GM12878 (cell line): ENCODE measurements at regions not wholly inside any gene's neighbourhood (a gene's known extent, or its start where the extent isn't known, plus 50 kb on each side); places are given as distances from the start of the nearest gene placed in this dataset.

ENCODE experiments used
- ATAC-seq: fragments of 200-7000 bp; cut with Tn5 transposase; 3 replicates; pipeline ENCODE4 v1.9.1; 2020; ENCODE audit warnings: mild to moderate bottlenecking, moderate library complexity
- BruUV-seq: library from RNA; stranded (reverse); fragments of 400-500 nt; replicated peaks from 2 replicates; lab custom pipeline; 2021; lab: Mats Ljungman, UMichigan
- CTCF ChIA-PET: fragments of 300-600 bp; sonication (Branson Sonifier 250); formaldehyde crosslinking; extraction: SDS; loops from one replicate; lab custom pipeline; 2021; ENCODE audit warnings: inconsistent platforms; lab: Yijun Ruan, JAX
- POLR2A ChIA-PET: fragments of 350-600 bp; formaldehyde crosslinking; extraction: SDS; loops from one replicate; lab custom pipeline; 2021; ENCODE audit warnings: inconsistent platforms; lab: Charles Lee
- RAD21 ChIA-PET: fragments of 300-600 bp; sonication (Branson Sonifier 250); formaldehyde crosslinking; loops from one replicate; lab custom pipeline; 2023; ENCODE audit warnings: antibody characterized with exemption; ENCODE audit not compliant: unreplicated experiment; lab: Charles Lee
- SMC1A ChIA-PET: fragments of 300-600 bp; sonication (Branson Sonifier 250); formaldehyde crosslinking; loops from one replicate; lab custom pipeline; 2023; ENCODE audit not compliant: unreplicated experiment, uncharacterized antibody; lab: Charles Lee
- DNase-seq: peaks from one replicate; pipeline ENCODE4 v3.0.0-alpha.2; 2011; ENCODE audit warnings: low read depth, low spot score
- FAIRE-seq: peaks from 3 replicates; lab custom pipeline; 2011; peaks lifted over from hg19 to GRCh38; lab: Jason Lieb, UNC
- H2AFZ ChIP-seq: 2 replicates; pipeline ENCODE4 v1.6.0; 2011; ENCODE audit warnings: low read depth, low read length, control low read depth; ENCODE audit not compliant: control insufficient read depth
- H3K27ac ChIP-seq: 2 replicates; pipeline ENCODE4 v1.5.1; 2011; ENCODE audit warnings: control low read depth; ENCODE audit not compliant: control insufficient read depth, insufficient read depth
- H3K27me3 ChIP-seq, 2 experiments: replicated peaks in 1 of 2; 2 replicates each; pipeline versions ENCODE4 v1.6.0 to v1.6.1; 2011; ENCODE audit warnings: low read length in 1 of 2; ENCODE audit not compliant: control insufficient read depth in 2 of 2, insufficient read depth in 2 of 2
- H3K36me3 ChIP-seq, 2 experiments: 2 replicates each; pipeline ENCODE4 v1.5.1; 2011; ENCODE audit warnings: low read length in 1 of 2; ENCODE audit not compliant: control insufficient read depth in 2 of 2, insufficient read depth in 2 of 2
- H3K4me1 ChIP-seq: 2 replicates; pipeline ENCODE4 v1.6.1; 2011; ENCODE audit warnings: mild to moderate bottlenecking, low read length, moderate library complexity, mixed read lengths; ENCODE audit not compliant: control insufficient read depth, insufficient read depth
- H3K4me2 ChIP-seq: 2 replicates; pipeline ENCODE4 v1.6.0; 2011; ENCODE audit warnings: control low read depth; ENCODE audit not compliant: control insufficient read depth, insufficient read depth
- H3K4me3 ChIP-seq: fragments of 200-600 bp; sonication (generic); 2 replicates; pipeline ENCODE4 v1.5.1; 2016
- H3K79me2 ChIP-seq: 2 replicates; pipeline ENCODE4 v1.6.0; 2011; ENCODE audit warnings: low read length; ENCODE audit not compliant: control insufficient read depth, insufficient read depth
- H3K9ac ChIP-seq: 2 replicates; pipeline ENCODE4 v1.8.0; 2011; ENCODE audit warnings: low read length, control low read depth, mixed read lengths; ENCODE audit not compliant: control insufficient read depth, insufficient read depth
- H3K9me3 ChIP-seq: replicated peaks from 3 replicates; pipeline ENCODE4 v1.5.1; 2011; ENCODE audit warnings: mild to moderate bottlenecking, low read length; ENCODE audit not compliant: control insufficient read depth, insufficient read depth
- H4K20me1 ChIP-seq: 2 replicates; pipeline ENCODE4 v1.6.0; 2011; ENCODE audit not compliant: control insufficient read depth, insufficient read depth
- FOXK2 ChIP-seq: fragments of 450-650 bp; IDR thresholded peaks from 2 replicates; pipeline ENCODE4 v1.6.1; 2017; ENCODE audit warnings: mild to moderate bottlenecking, moderate library complexity
- IKZF1 ChIP-seq: fragments of 450-650 bp; conservative IDR thresholded peaks from 2 replicates; pipeline ENCODE4 v1.6.1; 2017; ENCODE audit warnings: antibody characterized with exemption, mild to moderate bottlenecking
- IRF4 ChIP-seq: IDR thresholded peaks from 2 replicates; pipeline ENCODE4 v1.6.1; 2011; ENCODE audit warnings: low read depth, low read length
- PML ChIP-seq: IDR thresholded peaks from 2 replicates; pipeline ENCODE4 v1.6.1; 2012; ENCODE audit warnings: low read length, inconsistent platforms
- RB1 ChIP-seq: fragments of 450-650 bp; formaldehyde crosslinking; IDR thresholded peaks from 2 replicates; pipeline ENCODE4 v1.6.1; 2017; ENCODE audit warnings: mild to moderate bottlenecking, borderline replicate concordance
- SUPT20H ChIP-seq: IDR thresholded peaks from 2 replicates; pipeline ENCODE4 v1.6.1; 2011; ENCODE audit warnings: low read depth, mild to moderate bottlenecking, low read length, moderate library complexity, borderline replicate concordance; ENCODE audit not compliant: control insufficient read depth
- SUZ12 ChIP-seq: fragments of 200-600 bp; sonication (generic); IDR thresholded peaks from one replicate; pipeline ENCODE4 v1.6.1; 2018; ENCODE audit warnings: antibody characterized with exemption, mild to moderate bottlenecking; ENCODE audit not compliant: unreplicated experiment
- ZNF217 ChIP-seq: fragments of 450-650 bp; IDR thresholded peaks from 2 replicates; pipeline ENCODE4 v1.6.1; 2017; ENCODE audit warnings: antibody characterized with exemption, mild to moderate bottlenecking
- WGBS: methylation state at CpG from one replicate; pipeline ENCODE4 v1.1.6; 2016; ENCODE audit warnings: low lambda C conversion rate; ENCODE audit not compliant: insufficient replicate concordance, insufficient coverage; ENCODE audit errors: missing lambda C conversion rate; 5-methylcytosine and 5-hydroxymethylcytosine counted together
- in situ Hi-C: fragments of 300-500 bp; cut with MboI; formaldehyde crosslinking; loops from 9 replicates; pipeline ENCODE4 v1.14.3; 2018; ENCODE audit warnings: mixed read lengths
- intact Hi-C: fragments of 100-400 bp; cut with micrococcal nuclease; formaldehyde crosslinking; loops from one replicate; pipeline ENCODE4 v1.14.2; 2022; ENCODE audit not compliant: unreplicated experiment
- TF ChIP-seq, protein P1 (sequence below): fragments of 450-650 bp; IDR thresholded peaks from 2 replicates; pipeline ENCODE4 v1.6.1; 2017; ENCODE audit warnings: mild to moderate bottlenecking, low read depth, inconsistent platforms; ENCODE audit not compliant: poor library complexity, severe bottlenecking
- TF ChIP-seq, protein P2 (sequence below): IDR thresholded peaks from 2 replicates; pipeline ENCODE4 v1.6.1; 2012; ENCODE audit warnings: low read depth, low read length, improper control_type of control experiment

DNA sequence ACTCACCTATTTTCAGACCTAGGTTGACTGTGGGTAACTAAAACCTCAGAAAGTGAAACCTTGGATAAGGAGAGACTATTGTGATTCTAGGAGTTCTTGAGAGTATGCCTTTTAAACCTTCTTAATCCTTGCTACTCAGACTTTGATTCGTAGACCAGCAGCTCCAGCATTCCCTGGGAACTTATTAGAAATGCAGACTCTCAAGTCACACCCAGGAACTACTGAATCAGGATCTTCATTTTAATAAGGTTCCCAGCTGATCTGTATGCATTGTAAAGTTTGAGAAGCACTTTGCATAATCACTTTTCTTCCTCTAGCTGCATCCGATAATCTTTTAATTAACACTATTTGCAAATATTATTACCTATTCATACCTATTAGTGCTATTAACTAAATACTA is 480.3 kb upstream of the KCNMB2 start:
- Histone ChIP-seq H3K27ac (no peak overlapping the region), H3K9ac (no peak overlapping the region), H3K4me1 (no peaks in the 10 kb centered on the region), H4K20me1 (no peaks in the 10 kb centered on the region), H3K4me2 (no peak overlapping the region), H3K79me2 (no peaks in the 10 kb centered on the region), H2AFZ (no peak overlapping the region), H3K9me3 (no peaks in the 10 kb centered on the region), H3K27me3 (no peaks in the 10 kb centered on the region), H3K36me3 (no peaks in the 10 kb centered on the region), H3K4me3 (no peak overlapping the region)
- FAIRE-seq = no peak
- no TSS peak for BruUV-seq
- CTCF ChIA-PET = no interaction called here
- intact Hi-C loops = no loop called here
- SMC1A ChIA-PET = interaction anchor here (1.0 kb wide), 1 partner anchor 36 kb away, joined by 3 read pairs; no protein-coding TSS in a partner anchor
- DNase-seq = no peak
- 50% methylated on average over 2 of the region's 2 CpGs for WGBS
- RAD21 ChIA-PET = no interaction called here
- in situ Hi-C loops = no loop called here
- POLR2A ChIA-PET = no interaction called here
- TF ChIP-seq, protein P1, sequence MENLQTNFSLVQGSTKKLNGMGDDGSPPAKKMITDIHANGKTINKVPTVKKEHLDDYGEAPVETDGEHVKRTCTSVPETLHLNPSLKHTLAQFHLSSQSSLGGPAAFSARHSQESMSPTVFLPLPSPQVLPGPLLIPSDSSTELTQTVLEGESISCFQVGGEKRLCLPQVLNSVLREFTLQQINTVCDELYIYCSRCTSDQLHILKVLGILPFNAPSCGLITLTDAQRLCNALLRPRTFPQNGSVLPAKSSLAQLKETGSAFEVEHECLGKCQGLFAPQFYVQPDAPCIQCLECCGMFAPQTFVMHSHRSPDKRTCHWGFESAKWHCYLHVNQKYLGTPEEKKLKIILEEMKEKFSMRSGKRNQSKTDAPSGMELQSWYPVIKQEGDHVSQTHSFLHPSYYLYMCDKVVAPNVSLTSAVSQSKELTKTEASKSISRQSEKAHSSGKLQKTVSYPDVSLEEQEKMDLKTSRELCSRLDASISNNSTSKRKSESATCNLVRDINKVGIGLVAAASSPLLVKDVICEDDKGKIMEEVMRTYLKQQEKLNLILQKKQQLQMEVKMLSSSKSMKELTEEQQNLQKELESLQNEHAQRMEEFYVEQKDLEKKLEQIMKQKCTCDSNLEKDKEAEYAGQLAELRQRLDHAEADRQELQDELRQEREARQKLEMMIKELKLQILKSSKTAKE = no peak
- TF ChIP-seq SUPT20H = no peak
- no peak for TF ChIP-seq ZNF217
- no peak for TF ChIP-seq SUZ12
- TF ChIP-seq FOXK2 = no peak
- no peak for TF ChIP-seq IKZF1
- no peak for ATAC-seq

DNA sequence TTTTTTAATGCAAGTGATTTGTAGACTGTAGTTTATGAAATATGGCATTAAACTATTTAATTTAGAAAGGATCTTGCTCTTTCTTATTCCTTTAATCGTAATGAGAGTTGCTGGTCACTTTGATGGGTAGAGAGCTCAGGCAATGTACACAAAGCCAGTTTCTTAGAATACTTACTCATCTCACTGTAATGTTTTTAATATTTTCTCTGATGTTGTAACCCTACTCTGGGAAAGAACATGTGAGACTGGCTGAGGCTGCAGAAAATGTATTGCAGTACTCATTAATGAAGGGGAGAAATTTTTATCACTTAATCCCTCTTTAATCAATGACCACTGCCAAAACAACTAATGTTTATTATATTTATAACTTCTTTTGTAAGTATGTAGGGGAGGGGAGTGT is 479.4 kb upstream of the KCNMB2 start:
- Histone ChIP-seq H3K27ac (no peak overlapping the region), H3K4me3 (no peak overlapping the region), H3K4me2 (no peak overlapping the region), H3K27me3 (no peaks in the 10 kb centered on the region), H4K20me1 (no peaks in the 10 kb centered on the region), H3K4me1 (no peaks in the 10 kb centered on the region), H3K9ac (no peak overlapping the region), H3K36me3 (no peaks in the 10 kb centered on the region), H3K9me3 (no peaks in the 10 kb centered on the region), H3K79me2 (no peaks in the 10 kb centered on the region), H2AFZ (no peak overlapping the region)
- POLR2A ChIA-PET = no interaction called here
- in situ Hi-C loops (no loop called here), intact Hi-C loops (no loop called here)
- CTCF ChIA-PET = interaction anchor here (1.1 kb wide), 1 partner anchor 21 kb away, joined by 3 read pairs; no protein-coding TSS in a partner anchor
- SMC1A ChIA-PET = no interaction called here
- BruUV-seq = no TSS peak
- TF ChIP-seq PML (no peak), IRF4 (no peak), RB1 (no peak)
- TF ChIP-seq, protein P2, sequence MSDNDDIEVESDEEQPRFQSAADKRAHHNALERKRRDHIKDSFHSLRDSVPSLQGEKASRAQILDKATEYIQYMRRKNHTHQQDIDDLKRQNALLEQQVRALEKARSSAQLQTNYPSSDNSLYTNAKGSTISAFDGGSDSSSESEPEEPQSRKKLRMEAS = no peak
- 0% methylated on average over 1 of the region's 1 CpG for WGBS
- no peak for DNase-seq
- ATAC-seq = no peak
- RAD21 ChIA-PET = no interaction called here
- FAIRE-seq = no peak
